ENCODE measurements at regions not wholly inside any gene's neighbourhood (a gene's known extent, or its start where the extent isn't known, plus 50 kb on each side); places are given as distances from the start of the nearest gene placed in this dataset.
"Not testable (repeated sequence)": the region's sequence is repeated elsewhere in the genome, so short reads cannot be mapped to it uniquely, and the experiment has no call there.

DNA sequence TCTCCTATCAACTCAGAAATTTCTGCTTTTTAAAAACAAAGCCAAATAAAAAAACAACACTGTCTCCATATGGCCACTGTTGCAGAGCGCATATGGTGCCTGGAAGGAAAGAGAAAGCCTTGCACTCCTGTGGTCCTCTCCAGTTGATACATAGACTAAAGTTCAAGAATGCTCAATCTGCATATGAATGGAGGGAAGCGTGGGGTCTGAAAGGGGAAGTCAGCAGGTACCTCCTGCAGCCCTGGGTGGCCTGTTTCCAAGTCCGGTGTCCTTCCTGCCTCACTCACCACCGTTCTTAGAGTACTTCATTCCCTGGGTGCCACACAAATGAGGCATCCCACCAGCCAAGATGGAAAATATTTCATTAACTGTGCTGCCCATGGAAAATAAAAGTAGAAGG lies 138.3 kb upstream of the PALS2 start:
- no peak for DNase-seq (ENCODE audit: low read depth in 2 of 2)

- DNase-seq (ENCODE audit: low read depth in 2 of 2): no peak
Measured at GRCh38 chr7:24436131-24436920, 136.9 kb upstream of the PALS2 start.

DNA sequence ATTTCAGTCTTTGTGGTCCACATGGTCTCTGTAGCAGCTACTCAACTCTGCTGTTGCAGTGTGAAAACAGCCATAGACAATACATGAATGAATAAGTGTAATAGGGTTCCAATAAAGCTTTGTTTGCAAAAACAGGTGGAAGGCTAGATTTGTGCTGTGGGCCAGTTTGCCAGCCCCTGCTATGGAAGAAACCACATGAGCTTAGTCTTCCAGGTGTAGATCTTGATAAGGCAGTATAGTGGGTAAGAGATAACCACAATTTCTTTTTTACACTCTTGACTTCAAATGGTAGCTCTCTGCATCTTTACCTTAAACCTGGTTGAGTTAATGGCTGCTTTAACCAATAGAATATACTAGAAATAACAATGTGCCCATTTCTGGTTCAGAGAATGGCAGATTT lies 135.0 kb upstream of the PALS2 start:
- DNase-seq (ENCODE audit: low read depth in 2 of 2): no peak

DNA sequence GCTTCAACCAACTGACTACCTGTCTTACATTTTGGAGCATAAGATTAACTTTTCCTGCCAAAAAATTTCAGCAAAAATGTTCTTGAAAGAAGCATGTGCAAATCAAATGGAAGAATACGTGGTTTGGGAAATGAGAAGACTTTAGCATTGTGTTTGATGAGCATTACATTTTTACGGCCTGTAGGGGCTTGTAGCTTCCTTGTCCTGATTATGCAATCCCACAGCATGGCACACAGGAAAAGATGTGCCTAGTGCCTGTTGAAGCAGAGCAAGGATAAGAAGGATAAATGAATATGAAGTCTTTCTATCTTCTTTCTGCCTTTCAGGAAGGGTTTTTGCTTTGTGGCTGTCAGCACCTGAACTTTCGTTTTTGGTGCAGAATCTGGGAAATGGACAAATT lies 134.1 kb upstream of the PALS2 start:
- DNase-seq (ENCODE audit: low read depth in 2 of 2): not testable (repeated sequence)

DNA sequence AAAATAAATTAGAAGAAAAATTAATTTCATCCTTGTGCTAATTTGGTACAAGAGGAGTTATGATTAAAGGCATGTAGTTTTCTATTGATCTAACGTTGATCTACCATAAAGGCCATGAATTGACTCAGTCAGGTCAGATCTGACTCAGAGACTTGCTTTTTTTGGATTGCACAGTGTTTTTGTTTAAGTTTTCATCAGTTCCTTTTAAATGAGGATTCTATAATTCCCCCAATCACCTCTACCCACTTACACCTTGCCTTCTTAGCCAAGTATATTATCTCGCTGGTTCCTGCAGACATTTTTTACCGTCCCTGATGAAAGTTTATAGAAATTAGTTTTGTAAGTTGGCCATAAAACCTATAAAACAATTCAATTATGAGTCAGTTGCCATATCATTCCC lies 132.4 kb upstream of the PALS2 start:
- no peak for DNase-seq (ENCODE audit: low read depth in 2 of 2)

DNA sequence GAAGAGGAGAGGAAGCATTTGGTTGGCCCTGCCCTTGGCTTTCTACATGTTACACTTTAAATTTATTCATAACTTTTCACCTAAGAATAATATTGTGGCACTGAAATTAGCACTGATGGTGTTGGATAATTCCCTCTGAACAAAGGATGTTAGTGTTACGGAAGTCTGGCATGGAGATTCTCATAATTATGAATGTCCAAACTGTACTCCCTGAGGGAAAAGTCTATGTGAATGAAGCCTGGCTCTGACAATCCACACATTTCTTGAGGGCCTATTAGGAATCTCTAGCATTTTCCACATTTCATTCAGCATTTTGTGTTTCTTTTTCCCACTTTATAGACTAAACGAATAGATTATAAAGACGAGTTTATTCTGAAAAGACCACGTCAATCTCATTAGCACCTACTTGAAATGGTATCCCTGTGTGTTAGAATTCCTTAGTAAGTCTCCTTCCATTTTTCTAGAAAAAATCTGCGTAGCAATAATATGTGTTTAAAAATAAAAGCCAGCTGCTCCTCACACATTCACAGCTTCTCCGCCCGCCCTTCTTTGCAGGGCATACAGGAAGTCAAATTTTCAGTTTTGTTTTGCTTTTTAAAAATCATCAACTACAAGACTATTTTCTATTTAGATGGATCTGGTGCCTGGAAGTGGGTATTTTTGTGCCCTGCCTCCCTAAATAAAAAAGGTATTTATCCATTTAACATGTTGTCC lies 131.8 kb upstream of the PALS2 start:
- no peak for DNase-seq (ENCODE audit: low read depth in 2 of 2)

DNA sequence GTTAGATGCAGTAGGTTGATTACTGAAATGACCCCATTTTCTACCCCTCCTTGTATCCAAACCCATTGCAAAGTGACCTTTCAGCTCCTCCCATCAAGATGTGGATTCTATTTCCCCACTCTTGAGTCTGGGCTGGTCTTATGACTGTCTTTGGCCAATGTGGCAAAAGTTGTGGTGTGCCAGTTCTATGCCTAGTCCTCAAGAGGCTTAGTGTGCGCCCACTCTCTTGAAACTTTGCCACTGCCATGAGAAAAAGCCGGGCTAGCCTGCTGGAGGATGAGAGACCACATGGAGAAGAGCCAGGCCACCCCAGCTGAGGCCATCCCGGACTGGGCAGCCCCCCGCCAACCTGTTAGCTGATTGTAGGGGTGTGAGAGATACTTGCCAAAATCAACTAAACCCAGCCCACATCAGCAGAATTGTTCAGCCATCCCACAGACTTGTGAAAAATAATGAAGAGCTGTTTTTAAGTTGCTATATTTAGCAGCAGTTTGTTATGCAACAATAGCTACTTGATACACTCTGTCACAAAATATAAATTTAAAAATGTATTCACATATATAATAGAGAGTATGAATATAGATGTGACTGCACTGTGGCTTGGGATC lies 131.0 kb upstream of the PALS2 start:
- DNase-seq (ENCODE audit: low read depth in 2 of 2): no peak

- DNase-seq (ENCODE audit: low read depth in 2 of 2): no peak
Measured at GRCh38 chr7:24444666-24445440, 128.4 kb upstream of the PALS2 start.

GRCh38 chr7:24448038-24448437 lies 125.2 kb upstream of the PALS2 start:
- DNase-seq (ENCODE audit: low read depth in 2 of 2): no peak

DNA sequence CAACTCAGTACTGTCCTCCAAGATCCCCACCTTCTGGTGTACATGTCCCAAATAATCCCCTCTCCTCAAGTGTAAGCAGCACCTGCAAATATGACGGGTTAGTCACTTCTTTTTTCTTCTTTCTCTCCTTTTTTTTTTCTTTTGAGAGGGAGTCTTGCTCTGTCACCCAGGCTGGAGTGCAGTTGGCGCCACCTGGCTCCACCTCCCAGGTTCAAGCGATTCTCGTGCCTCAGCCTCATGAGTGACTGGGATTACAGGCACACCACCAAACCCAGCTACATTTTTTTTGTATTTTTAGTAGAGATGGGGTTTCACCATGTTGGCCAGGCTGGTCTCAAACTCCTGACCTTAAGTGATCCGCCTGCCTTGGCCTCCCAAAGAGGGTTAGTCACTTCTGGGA lies 123.8 kb upstream of the PALS2 start:
- not testable (repeated sequence) for DNase-seq (ENCODE audit: low read depth in 2 of 2)

DNA sequence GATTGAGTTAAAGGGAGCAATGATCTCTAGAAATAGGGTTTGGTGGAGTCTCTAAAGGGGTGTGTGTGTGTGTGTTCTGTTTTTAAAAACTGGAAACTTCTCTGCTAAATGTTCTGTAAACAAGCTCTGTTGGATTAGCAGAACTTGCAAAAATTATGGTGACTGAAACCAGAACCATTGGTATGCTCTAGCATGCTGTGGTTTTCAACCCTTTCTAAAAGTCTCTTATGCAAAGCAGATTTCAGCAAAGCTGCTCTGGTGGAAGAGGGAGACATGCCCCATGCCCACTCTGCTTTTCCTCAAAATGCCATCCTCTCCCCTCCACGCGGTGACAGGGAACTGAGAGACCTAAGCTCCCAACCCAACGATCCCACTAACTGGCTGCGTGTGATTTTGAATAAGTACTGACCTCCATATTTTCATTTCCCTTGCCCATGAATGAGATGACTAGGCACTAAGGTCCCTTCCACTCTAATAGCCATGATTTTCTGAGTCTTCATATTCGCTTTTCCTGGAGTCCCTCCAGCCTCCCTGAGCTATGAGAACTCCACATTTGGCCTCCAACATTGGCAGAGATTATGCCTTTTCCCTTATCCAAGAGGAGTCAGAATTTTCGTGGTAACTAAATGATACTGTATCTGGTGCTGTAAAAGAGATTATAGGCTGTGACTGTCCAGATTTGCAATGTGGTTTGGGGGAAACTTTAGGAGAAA lies 117.3 kb upstream of the PALS2 start:
- no peak for DNase-seq (ENCODE audit: low read depth in 2 of 2)

DNA sequence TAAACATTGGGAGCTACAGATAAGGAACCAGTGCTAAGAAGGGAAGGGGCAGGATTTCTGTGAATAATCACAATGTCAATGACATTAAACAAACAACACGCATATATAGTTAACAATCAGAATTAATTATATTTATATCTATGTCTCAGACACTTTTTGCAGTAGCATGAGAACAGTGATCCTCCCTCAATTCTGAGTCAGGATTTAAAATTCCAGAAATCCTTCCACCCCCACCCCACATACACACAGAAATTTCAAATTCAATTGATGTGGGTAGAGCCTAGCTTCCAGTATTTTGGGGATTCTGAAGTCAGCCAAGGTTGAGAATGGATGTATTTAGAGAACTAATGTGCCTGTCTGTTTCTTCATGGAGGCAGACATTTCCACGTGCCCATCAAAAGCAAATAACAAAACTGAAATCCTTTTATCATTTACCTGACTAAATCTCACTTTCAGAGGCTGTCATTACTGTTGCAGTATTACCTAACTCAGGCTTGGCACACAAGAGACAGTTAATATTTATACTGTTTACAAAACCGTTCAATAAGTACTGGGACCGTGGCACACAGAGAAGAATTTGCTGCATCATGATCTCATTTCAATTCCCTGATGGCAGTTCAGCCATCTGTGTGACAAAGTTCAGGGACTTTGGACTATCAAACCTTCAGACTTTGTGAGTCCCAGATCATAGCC lies 116.6 kb upstream of the PALS2 start:
- DNase-seq (ENCODE audit: low read depth in 2 of 2): no peak

- DNase-seq (ENCODE audit: low read depth in 2 of 2): no peak
Measured at GRCh38 chr7:24457219-24457558, 116.1 kb upstream of the PALS2 start.

DNA sequence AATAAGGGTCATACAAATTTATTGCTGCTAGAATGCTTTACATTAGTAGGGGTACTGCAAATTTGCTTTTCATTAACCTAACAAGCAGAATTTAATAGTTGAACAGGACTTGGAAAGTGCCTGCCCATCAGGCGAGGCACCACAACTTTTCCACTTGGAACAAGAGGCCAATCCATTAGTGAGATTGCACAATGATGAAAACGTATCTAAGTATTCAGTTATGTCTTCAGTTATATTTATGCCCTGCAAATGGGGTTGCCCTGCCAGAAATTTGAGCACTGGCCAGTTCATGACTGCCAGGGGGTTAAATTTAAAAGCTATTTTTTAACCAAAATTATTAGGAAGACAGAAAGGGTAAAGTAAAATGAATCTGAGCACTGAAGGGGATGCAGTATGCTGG lies 111.1 kb upstream of the PALS2 start:
- DNase-seq (ENCODE audit: low read depth in 2 of 2): no peak

DNA sequence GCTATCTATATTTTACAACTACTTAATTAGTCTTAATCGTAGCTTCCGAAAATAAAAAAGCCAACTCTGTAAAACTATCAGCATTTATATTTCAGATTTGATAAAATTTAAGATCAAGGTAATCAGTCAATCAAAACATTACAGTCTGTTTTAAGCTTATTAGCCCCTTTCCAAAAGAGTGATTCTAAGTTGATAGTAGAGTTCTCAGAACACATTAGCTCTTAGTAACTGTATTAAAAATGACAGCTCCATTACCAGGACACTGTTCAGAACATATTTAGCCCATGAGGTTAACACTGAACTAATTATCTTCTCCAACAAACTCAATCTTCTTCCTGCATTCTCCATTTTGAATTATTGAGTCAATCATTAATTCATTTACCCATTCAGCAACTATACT lies 110.3 kb upstream of the PALS2 start:
- DNase-seq (ENCODE audit: low read depth in 2 of 2): no peak

GRCh38 chr7:24463474-24463873 lies 109.8 kb upstream of the PALS2 start:
- DNase-seq (ENCODE audit: low read depth in 2 of 2): no peak

DNA sequence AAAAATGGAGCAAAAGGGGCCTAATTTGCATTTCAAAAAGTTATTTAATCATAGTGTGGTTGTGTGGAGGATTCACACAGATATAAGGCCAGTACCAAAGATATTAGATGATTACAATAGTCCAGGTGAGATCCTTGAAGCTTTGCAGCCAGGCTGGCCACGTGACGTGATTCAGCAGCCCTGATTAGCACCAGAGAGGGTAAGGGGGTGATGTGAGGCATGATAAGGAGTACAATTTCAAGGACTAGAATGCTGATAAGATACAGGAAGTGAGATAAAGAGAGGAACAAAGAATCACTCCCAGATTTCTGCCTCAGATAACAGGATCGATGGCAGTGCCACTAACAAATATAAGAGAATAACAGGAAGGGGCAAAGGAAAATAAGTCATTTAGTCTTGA lies 108.4 kb upstream of the PALS2 start:
- DNase-seq (ENCODE audit: low read depth in 2 of 2): no peak

- no peak for DNase-seq (ENCODE audit: low read depth in 2 of 2)
Measured at GRCh38 chr7:24466168-24466768, 107.0 kb upstream of the PALS2 start.

DNA sequence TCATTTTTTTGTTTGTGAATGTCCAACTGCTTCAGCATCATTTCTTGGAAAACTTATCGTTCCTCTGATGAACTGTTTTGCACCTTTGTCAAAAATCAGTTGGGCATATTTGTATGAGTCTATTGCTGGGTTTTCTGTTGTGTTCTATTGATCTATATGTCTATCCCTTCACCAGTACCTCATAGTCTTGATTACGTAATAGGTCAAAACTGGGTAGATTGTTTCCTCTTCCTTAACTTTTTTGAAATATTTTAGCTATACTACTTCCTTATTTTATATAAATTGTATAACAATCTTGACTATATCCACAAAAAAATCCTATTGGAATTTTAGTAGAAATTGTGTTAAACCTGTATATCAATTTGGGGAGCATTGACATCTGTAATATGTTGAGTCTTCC lies 104.1 kb upstream of the PALS2 start:
- no peak for DNase-seq (ENCODE audit: low read depth in 2 of 2)

DNA sequence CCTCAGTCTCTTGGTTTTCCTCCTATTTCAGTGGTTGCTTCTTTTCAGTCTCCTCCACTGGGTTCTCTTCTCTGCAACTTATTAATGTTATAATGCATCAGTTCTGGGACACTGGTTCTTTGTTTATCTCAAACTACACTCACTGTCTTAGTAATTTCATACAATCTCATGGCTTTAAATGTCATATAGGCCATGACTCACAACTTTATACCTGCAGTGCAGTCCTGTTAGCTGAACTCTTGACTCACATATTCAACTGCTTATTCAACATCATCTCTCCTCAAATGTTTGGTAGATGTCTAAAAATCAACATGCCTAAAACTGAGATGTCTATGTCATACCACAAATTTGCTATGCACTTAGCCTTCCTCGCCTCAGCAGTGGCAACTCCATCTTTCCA lies 101.2 kb upstream of the PALS2 start:
- no peak for DNase-seq (ENCODE audit: low read depth in 2 of 2)
